ENCODE measurements at regions not wholly inside any gene's neighbourhood (a gene's known extent, or its start where the extent isn't known, plus 50 kb on each side); places are given as distances from the start of the nearest gene placed in this dataset.

DNA sequence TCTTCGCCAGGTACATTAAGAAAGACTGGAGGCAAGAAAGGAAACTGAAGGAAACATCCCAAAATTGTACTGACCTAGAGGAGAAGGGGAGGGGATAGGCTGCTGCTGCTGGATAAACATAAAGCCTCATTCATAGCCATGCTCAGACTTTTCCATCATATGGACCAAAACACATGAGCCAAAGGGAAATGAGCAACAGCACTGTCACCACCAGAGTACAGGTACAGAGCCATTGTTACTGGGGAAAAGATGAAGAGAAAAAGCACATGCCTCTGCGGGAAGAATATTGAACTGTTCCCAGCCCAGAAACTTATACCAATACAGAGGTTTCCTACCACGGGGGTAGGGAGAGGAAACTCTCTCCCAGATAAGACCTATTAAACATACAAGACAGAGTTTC is 861.9 kb downstream of the NTRK3 start:
- TF ChIP-seq CTCF (IDR thresholded peaks at IDR 0.05) = no peak
- no peak for TF ChIP-seq POLR2A (IDR thresholded peaks at IDR 0.05)

Measured in prostate gland (tissue), 2 donors.